ENCODE measurements at regions not wholly inside any gene's neighbourhood (a gene's known extent, or its start where the extent isn't known, plus 50 kb on each side); places are given as distances from the start of the nearest gene placed in this dataset.

DNA sequence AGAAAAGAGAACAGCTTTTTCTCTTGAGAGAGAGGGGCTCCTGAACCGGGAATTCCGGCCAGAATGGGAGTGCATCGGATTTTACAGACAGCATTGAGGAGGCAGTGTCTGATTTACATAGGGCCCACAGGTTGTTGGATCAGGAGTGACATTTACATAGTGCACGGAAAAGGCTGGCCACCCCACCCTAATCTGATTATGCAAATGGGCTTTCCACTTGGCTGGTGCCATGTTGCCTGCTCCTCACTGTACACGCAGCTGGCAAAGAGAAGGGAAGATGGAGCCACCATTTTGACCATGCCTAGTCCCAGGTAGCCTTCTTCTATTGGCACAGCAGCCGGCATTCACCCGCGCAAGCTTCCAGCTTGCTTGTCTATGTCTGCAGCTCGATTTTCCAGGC lies 77.5 kb upstream of the FAM171A1 start:
- Mint-ChIP-seq H3K27ac (ENCODE audit: unreplicated experiment) (no peak overlapping the region), H3K36me3 (ENCODE audit: unreplicated experiment) (no peaks in the 10 kb centered on the region), H3K9me3 (ENCODE audit: unreplicated experiment) (no peaks in the 10 kb centered on the region), H3K27me3 (ENCODE audit: unreplicated experiment) (no peaks in the 10 kb centered on the region), H3K4me1 (ENCODE audit: low read depth, unreplicated experiment) (peaks cover 3% of the 10 kb centered on the region), H3K4me3 (ENCODE audit: unreplicated experiment) (no peak overlapping the region)
- TF ChIP-seq, protein P1, sequence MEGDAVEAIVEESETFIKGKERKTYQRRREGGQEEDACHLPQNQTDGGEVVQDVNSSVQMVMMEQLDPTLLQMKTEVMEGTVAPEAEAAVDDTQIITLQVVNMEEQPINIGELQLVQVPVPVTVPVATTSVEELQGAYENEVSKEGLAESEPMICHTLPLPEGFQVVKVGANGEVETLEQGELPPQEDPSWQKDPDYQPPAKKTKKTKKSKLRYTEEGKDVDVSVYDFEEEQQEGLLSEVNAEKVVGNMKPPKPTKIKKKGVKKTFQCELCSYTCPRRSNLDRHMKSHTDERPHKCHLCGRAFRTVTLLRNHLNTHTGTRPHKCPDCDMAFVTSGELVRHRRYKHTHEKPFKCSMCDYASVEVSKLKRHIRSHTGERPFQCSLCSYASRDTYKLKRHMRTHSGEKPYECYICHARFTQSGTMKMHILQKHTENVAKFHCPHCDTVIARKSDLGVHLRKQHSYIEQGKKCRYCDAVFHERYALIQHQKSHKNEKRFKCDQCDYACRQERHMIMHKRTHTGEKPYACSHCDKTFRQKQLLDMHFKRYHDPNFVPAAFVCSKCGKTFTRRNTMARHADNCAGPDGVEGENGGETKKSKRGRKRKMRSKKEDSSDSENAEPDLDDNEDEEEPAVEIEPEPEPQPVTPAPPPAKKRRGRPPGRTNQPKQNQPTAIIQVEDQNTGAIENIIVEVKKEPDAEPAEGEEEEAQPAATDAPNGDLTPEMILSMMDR (IDR thresholded peaks at IDR 0.05; ENCODE audit: partially characterized antibody, unreplicated experiment) = no peak
- no peak for DNase-seq

GRCh38 chr10:15445006-15445390 lies 73.9 kb upstream of the FAM171A1 start:
- Mint-ChIP-seq H3K9me3 (ENCODE audit: unreplicated experiment) (no peaks in the 10 kb centered on the region), H3K36me3 (ENCODE audit: unreplicated experiment) (no peaks in the 10 kb centered on the region), H3K27ac (ENCODE audit: unreplicated experiment) (no peak overlapping the region), H3K27me3 (ENCODE audit: unreplicated experiment) (no peaks in the 10 kb centered on the region), H3K4me3 (ENCODE audit: unreplicated experiment) (no peak overlapping the region), H3K4me1 (ENCODE audit: low read depth, unreplicated experiment) (no peaks in the 10 kb centered on the region)
- TF ChIP-seq, protein P1 (IDR thresholded peaks at IDR 0.05; ENCODE audit: partially characterized antibody, unreplicated experiment) = no peak
- no peak for DNase-seq

DNA sequence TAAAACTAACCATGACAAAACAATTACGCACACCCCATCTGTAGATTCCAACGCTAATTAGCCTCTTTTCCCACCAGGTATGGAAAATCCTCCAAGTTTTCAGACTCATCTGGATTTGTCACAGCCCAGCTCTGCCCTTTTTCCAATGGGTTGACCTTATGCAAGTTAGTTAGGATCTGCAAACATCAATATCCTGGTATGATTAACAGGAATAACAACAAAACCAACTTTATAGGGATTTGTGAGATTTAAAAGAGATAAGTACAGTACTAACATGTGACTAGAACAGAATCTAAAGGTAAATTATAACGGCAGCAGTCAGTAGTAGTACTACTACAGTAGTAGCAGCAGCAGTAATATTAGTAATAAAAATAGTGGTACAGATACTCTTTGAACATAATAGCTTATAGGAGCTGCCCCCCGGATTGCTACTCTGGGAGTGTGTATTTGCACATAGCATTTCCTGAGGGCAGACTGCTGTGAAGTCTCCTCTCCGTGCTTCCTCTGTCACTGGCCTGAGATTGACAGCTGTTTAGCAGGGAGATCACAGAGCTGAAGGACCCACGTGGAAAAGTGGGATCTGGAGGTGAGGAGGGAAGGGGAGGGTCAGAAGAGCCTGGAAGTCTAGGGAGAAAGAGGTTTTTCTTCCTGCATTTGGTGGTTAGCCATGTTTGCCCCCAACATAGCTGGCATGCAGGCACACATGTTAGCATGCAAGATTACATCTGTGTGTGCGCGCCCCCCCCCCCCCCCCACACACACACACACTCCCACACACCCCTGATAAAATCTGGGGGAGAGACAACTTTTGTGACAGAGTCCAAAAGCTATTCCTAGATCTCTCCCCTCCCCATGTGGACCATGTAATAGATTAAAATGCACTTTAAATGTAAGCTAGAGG lies 73.3 kb upstream of the FAM171A1 start:
- Mint-ChIP-seq H3K4me3 (ENCODE audit: unreplicated experiment) (no peak overlapping the region), H3K9me3 (ENCODE audit: unreplicated experiment) (no peaks in the 10 kb centered on the region), H3K36me3 (ENCODE audit: unreplicated experiment) (no peaks in the 10 kb centered on the region), H3K4me1 (ENCODE audit: low read depth, unreplicated experiment) (peaks cover 4% of the 10 kb centered on the region), H3K27ac (ENCODE audit: unreplicated experiment) (no peak overlapping the region), H3K27me3 (ENCODE audit: unreplicated experiment) (no peaks in the 10 kb centered on the region)
- TF ChIP-seq, protein P1 (IDR thresholded peaks at IDR 0.05; ENCODE audit: partially characterized antibody, unreplicated experiment) = no peak
- DNase-seq = no peak

DNA sequence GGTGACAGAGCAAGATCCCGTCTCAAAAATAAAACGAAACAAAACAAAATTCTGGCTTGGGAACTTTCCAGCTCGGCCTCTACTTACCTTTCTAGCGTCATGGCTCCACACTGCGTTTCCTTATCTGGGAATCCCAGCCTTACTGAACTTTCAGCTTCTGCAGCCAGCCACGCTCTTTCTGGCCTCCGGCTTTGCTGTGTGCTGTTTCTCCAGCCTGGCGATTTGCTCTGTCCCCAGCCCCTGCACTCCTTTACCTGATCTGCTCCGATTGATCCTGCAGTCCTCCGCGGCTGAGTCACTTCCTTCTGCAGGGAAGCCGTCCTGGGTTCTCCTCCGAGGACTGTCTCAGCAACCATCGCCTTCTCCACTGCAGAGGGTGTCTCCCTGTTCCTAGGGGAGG lies 71.0 kb upstream of the FAM171A1 start:
- DNase-seq = no peak
- TF ChIP-seq, protein P1 (IDR thresholded peaks at IDR 0.05; ENCODE audit: partially characterized antibody, unreplicated experiment) = no peak
- H3K27me3 Mint-ChIP-seq (ENCODE audit: unreplicated experiment) = no peaks in the 10 kb centered on the region
- no peaks in the 10 kb centered on the region for H3K9me3 Mint-ChIP-seq (ENCODE audit: unreplicated experiment)
- H3K4me1 Mint-ChIP-seq (ENCODE audit: low read depth, unreplicated experiment) = peaks cover 6% of the 10 kb centered on the region
- H3K4me3 Mint-ChIP-seq (ENCODE audit: unreplicated experiment) = no peak overlapping the region
- H3K27ac Mint-ChIP-seq (ENCODE audit: unreplicated experiment) = no peak overlapping the region
- no peaks in the 10 kb centered on the region for H3K36me3 Mint-ChIP-seq (ENCODE audit: unreplicated experiment)

DNA sequence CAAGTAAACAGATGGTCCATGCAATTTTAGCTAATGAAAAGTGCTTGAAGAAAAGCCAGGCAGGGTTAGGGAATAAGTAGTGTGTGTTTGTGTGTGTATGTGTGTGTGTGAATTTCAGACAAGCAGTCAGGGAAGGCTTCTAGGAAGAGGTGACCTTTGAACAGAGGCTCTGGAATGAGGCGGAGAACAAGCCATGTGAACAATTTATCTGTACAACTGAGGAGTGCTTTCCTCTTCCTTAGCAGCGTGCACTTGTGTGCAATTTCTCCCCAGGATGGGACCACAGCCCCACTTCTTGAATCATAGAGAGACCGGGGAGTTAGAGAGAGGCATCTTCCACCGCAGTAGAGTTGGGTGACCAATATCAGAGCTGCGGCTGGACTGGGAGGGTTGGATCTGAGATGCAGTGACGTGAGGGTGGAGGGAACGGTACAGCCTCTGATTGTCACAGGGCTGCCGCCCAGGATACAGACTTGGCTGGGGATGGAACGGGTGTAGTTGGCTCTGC lies 69.2 kb upstream of the FAM171A1 start:
- no peaks in the 10 kb centered on the region for H3K9me3 Mint-ChIP-seq (ENCODE audit: unreplicated experiment)
- H3K4me3 Mint-ChIP-seq (ENCODE audit: unreplicated experiment) = no peak overlapping the region
- TF ChIP-seq, protein P1 (IDR thresholded peaks at IDR 0.05; ENCODE audit: partially characterized antibody, unreplicated experiment) = no peak
- H3K36me3 Mint-ChIP-seq (ENCODE audit: unreplicated experiment) = no peaks in the 10 kb centered on the region
- H3K27me3 Mint-ChIP-seq (ENCODE audit: unreplicated experiment) = no peaks in the 10 kb centered on the region
- peaks cover 6% of the 10 kb centered on the region for H3K4me1 Mint-ChIP-seq (ENCODE audit: low read depth, unreplicated experiment)
- no peak for DNase-seq
- no peak overlapping the region for H3K27ac Mint-ChIP-seq (ENCODE audit: unreplicated experiment)
